ENCODE measurements at regions not wholly inside any gene's neighbourhood (a gene's known extent, or its start where the extent isn't known, plus 50 kb on each side); places are given as distances from the start of the nearest gene placed in this dataset.
A peak's percentile ranks its signal among the peaks of the same experiment; 100 is the strongest.

DNA sequence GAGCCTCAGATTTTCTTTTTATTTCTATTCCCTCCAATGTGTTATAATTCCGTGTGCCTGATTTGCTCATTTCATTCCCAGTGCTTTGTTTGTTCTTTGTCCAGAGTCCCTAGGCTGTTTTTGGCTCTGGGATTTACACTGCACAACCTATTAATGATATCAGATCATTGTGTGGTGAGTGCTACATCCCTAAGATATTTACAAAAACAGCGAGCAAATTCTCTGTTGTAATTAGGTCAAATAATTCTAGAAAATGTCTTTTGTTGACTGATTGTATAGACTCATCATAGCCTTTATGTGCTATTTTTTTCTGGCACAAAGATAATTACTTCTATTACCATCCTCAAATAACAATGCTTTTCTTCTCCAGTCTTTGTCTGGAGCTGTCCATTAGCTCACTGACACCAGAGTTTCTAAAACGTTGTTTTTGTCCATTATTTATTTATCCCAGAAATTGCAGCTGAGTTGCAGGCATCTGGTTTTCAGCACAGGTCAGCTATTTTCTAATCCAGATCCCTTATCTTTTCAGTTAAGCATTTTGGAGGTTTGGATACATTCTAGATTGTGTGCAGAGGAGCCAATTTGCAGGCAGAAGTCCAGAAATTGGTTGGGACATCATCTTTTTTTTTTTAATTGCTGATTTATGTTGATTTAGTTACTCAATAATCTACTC is 379.9 kb upstream of the DMAC1 start:
- Histone ChIP-seq H3K9me3 (no peaks in the 10 kb centered on the region), H3K4me1 (no peaks in the 10 kb centered on the region), H3K4me3 (no peak overlapping the region), H3K27me3 (no peaks in the 10 kb centered on the region), H3K27ac (no peak overlapping the region), H3K36me3 (no peaks in the 10 kb centered on the region)
- 16 to 45% (median 18%) methylated on average over 3 of the region's 3 CpGs for WGBS, 5 donors
- TF ChIP-seq POLR2AphosphoS5 (IDR thresholded peaks at IDR 0.05) = no peak
- TF ChIP-seq EP300 (IDR thresholded peaks at IDR 0.05) = no peak
- TF ChIP-seq, protein P1, sequence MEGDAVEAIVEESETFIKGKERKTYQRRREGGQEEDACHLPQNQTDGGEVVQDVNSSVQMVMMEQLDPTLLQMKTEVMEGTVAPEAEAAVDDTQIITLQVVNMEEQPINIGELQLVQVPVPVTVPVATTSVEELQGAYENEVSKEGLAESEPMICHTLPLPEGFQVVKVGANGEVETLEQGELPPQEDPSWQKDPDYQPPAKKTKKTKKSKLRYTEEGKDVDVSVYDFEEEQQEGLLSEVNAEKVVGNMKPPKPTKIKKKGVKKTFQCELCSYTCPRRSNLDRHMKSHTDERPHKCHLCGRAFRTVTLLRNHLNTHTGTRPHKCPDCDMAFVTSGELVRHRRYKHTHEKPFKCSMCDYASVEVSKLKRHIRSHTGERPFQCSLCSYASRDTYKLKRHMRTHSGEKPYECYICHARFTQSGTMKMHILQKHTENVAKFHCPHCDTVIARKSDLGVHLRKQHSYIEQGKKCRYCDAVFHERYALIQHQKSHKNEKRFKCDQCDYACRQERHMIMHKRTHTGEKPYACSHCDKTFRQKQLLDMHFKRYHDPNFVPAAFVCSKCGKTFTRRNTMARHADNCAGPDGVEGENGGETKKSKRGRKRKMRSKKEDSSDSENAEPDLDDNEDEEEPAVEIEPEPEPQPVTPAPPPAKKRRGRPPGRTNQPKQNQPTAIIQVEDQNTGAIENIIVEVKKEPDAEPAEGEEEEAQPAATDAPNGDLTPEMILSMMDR (IDR thresholded peaks at IDR 0.05) = no peak
- TF ChIP-seq POLR2A (IDR thresholded peaks at IDR 0.05) = no peak
- no peak for DNase-seq
- intact Hi-C loops (cut with DNase I; ENCODE audit: low total_unique reads) = no loop called here

- no peak for TF ChIP-seq POLR2A (IDR thresholded peaks at IDR 0.05)
- TF ChIP-seq EP300 (IDR thresholded peaks at IDR 0.05) = no peak
- TF ChIP-seq, protein P1 (IDR thresholded peaks at IDR 0.05) = no peak
- no peak for TF ChIP-seq POLR2AphosphoS5 (IDR thresholded peaks at IDR 0.05)
- H3K36me3 ChIP-seq = no peaks in the 10 kb centered on the region
- no peaks in the 10 kb centered on the region for H3K9me3 ChIP-seq
- no peaks in the 10 kb centered on the region for H3K4me1 ChIP-seq
- intact Hi-C loops (cut with DNase I; ENCODE audit: low total_unique reads) = no loop called here
- WGBS, 5 donors = 39 to 61% (median 42%) methylated on average over 2 of the region's 2 CpGs
- no peak overlapping the region for H3K4me3 ChIP-seq
- no peaks in the 10 kb centered on the region for H3K27me3 ChIP-seq
- no peak for DNase-seq
- no peak overlapping the region for H3K27ac ChIP-seq
These were observed 372.4 kb upstream of the DMAC1 start for GRCh38 chr9:8172000-8172399.

- Histone ChIP-seq H3K36me3 (no peaks in the 10 kb centered on the region), H3K9me3 (no peaks in the 10 kb centered on the region), H3K27ac (no peak overlapping the region), H3K4me3 (no peak overlapping the region), H3K4me1 (no peaks in the 10 kb centered on the region), H3K27me3 (no peaks in the 10 kb centered on the region)
- peak in 1 of 2 donors; percentile 34 for DNase-seq
- TF ChIP-seq, protein P1 (IDR thresholded peaks at IDR 0.05) = no peak
- TF ChIP-seq EP300 (IDR thresholded peaks at IDR 0.05) (no peak), POLR2AphosphoS5 (IDR thresholded peaks at IDR 0.05) (no peak), POLR2A (IDR thresholded peaks at IDR 0.05) (no peak)
- WGBS, 5 donors = 34 to 57% (median 46%) methylated on average over 2 of the region's 2 CpGs
- intact Hi-C loops (cut with DNase I; ENCODE audit: low total_unique reads) = no loop called here
These were observed 369.4 kb upstream of the DMAC1 start for GRCh38 chr9:8168916-8169438.

DNA sequence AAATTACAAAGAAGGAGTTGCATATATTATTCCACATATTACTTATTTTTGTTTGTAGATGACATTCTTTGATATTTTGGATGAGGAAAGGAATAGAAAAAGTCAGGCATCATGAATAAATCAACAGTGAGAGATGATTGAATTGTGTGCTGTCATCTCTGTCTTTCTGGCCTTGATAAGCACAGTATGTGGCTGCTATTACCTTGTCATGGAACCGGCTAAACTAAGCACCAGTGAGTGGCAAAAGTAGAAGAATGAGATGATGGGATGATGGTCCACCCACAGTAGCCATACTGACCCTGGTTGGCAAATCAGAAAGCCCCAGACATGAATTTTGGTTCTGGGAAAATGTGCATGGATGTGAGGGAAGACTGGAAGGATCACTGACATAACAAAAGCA is 361.2 kb upstream of the DMAC1 start:
- TF ChIP-seq EP300 (IDR thresholded peaks at IDR 0.05) (no peak), POLR2A (IDR thresholded peaks at IDR 0.05) (no peak), POLR2AphosphoS5 (IDR thresholded peaks at IDR 0.05) (no peak)
- TF ChIP-seq, protein P1 (IDR thresholded peaks at IDR 0.05) = no peak
- WGBS, 5 donors = 73 to 87% (median 78%) methylated on average over 1 of the region's 1 CpG

More for the DNA sequence above, 361.2 kb upstream of the DMAC1 start:
- Histone ChIP-seq H3K27ac (no peak overlapping the region), H3K4me1 (no peaks in the 10 kb centered on the region), H3K27me3 (no peaks in the 10 kb centered on the region), H3K9me3 (no peaks in the 10 kb centered on the region), H3K36me3 (no peaks in the 10 kb centered on the region), H3K4me3 (no peak overlapping the region)
- DNase-seq = no peak
- intact Hi-C loops (cut with DNase I; ENCODE audit: low total_unique reads) = no loop called here
